ENCODE measurements at regions not wholly inside any gene's neighbourhood (a gene's known extent, or its start where the extent isn't known, plus 50 kb on each side); places are given as distances from the start of the nearest gene placed in this dataset.

DNA sequence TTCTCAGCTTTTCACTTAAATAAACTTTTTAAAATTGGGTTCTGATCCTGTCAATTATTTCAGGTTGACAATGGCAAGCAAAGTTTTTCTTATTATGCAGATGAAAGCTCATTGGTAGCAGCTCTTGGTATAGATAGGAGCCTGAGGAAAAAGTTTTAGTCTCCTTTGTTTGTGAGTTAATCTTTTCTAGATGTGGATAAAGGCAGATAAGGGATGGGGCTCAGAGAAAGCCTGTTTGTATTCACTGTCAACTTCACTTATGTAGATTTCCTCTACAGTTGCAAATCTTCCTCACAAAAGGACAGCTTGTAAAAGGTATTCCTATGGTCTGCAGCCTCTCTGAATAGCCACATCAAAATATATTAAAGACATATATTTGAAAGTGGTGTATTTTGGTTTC, 224.5 kb upstream of the SPOPL start:
- TF ChIP-seq, protein P1, sequence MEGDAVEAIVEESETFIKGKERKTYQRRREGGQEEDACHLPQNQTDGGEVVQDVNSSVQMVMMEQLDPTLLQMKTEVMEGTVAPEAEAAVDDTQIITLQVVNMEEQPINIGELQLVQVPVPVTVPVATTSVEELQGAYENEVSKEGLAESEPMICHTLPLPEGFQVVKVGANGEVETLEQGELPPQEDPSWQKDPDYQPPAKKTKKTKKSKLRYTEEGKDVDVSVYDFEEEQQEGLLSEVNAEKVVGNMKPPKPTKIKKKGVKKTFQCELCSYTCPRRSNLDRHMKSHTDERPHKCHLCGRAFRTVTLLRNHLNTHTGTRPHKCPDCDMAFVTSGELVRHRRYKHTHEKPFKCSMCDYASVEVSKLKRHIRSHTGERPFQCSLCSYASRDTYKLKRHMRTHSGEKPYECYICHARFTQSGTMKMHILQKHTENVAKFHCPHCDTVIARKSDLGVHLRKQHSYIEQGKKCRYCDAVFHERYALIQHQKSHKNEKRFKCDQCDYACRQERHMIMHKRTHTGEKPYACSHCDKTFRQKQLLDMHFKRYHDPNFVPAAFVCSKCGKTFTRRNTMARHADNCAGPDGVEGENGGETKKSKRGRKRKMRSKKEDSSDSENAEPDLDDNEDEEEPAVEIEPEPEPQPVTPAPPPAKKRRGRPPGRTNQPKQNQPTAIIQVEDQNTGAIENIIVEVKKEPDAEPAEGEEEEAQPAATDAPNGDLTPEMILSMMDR (IDR thresholded peaks at IDR 0.05) = no peak
- no peak for TF ChIP-seq POLR2A (IDR thresholded peaks at IDR 0.05)

Measured in Peyer's patch (tissue), 4 donors.